HG02623 (cell line): ENCODE measurements at regions not wholly inside any gene's neighbourhood (a gene's known extent, or its start where the extent isn't known, plus 50 kb on each side); places are given as distances from the start of the nearest gene placed in this dataset.

Experiments used
- ATAC-seq: cut with Tn5 transposase; IDR thresholded peaks from one replicate; pipeline ENCODE4 v1.9.1; 2021; ENCODE audit warnings: moderate library complexity; ENCODE audit not compliant: unreplicated experiment

DNA sequence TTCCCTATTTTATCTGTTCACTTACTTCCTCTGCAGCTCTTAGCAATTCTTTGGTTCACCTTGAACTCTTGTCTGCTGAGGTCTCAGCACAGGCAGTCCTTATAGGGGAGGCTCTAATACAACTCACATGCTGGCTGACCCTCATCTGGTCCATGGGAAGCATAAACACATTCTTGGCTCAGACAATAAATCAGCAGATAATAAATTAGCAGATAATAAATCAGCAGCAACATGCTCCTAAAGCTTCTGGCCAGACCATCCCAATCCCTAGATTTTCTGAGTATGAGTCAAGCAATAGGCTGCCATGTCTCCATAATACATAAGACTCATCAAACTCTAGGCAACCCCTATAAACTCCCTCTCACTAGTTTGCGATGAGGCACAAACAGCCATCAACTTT, 208.6 kb upstream of the STEAP4 start:
- no peak for ATAC-seq

DNA sequence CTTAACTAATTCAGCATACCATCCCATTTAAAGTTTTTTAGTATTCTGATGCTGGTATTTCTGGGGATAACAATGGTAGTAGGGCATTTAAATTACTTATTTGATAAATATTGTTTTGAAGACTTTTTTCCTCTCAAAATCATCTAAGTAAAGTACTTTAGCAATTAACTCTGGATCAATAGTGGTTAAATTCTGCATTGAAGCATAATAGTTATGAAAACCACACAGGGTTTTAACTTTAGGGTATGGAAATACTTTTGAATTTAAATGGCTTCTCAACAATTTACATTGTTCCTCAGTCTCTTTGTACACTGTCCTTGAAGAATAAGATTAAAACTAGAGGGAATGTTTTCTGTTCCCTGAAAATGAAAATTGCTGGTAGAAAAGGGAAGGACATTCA, 202.6 kb upstream of the STEAP4 start:
- no peak for ATAC-seq

DNA sequence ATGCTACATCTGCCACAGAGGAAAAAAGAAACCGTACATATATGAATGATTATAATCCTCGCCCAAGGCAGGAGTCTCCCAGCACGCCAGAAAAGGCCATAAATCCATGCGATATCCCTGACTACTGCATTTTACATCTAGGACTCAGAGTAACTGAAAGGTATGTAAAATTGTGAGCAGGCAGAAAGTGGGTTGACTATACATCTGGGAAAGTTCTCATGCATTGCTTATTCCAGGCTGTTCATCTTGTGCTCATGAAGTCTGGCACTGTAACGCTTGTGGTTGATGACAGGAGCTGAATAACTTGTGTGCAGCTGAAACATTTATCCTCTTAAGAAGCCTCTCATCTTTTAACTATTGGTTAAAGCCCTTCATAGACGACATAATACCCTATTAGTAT, 193.4 kb upstream of the STEAP4 start:
- ATAC-seq: no peak

DNA sequence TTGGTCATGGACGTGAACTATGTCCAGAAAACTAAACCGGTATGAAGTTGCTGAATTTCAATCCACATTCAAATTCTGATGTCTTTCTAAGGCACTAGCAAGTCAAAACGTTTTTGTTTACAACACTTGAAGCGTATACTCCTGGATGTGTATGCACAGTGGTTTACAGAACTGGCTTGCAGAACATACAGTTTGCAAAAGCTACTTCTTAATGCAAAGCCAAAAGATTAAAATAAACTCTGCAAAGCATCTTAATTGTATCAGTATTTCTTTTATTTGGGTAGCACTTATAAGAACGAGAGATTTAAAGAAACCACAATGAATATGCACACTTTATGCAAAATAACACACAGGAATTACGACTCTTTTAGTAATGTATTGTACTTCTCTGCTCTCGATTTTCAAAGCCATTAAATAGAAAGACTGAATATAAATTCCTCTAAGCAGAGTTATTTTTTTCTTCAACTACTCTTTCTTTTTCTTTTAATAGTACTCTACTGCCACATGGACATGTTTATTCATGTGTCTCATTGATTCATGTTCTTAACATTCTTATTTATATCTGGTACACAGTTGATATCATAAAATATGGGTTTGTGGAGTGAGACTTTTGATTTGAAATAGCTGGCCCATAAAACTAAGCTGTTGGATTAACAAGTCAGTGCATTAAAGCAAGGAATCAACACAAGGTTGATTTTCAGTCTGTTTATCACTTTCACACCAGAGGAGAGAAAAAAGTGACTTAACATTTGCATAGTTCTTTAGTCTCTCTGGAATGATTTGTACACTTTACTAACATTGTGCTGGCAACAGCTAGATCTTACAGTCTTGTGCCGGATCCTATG, 189.4 kb upstream of the STEAP4 start:
- no peak for ATAC-seq

DNA sequence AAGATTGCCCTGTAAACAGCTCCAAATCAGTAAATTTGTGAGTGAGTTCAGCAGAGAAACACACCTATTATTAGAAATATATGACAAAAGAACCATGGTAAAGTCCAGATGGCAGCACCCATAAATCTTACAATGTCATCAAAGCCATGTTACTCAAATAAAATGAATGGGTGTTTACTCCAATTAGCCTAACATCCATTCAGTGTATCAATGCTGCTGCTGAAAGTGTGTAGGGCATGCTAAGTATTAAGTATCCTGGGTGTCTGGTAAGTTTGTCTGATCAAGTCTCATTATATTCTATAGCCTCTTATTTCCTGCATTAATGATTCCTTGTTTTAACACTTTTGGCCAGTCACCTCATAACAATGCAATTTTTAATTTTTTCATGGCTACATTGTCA, 185.5 kb upstream of the STEAP4 start:
- no peak for ATAC-seq

DNA sequence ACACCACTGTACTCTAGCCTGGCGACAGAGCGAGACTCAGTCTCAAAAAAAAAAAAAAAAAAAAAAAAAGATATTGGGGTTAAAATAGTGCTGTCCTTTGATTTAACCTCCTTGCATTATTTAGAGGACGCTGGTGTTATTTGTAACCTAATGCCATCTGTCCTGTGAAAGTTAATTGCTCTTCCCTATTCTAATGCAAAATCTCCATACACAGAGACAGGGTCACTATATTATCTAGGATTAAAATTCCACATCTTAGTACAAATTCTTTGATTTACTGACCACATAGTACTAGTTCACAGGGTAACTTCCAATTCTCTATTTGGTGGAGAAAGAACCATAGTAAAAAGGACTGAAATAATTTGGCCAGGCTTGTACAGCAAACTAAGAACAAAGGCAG, 184.2 kb upstream of the STEAP4 start:
- no peak for ATAC-seq

DNA sequence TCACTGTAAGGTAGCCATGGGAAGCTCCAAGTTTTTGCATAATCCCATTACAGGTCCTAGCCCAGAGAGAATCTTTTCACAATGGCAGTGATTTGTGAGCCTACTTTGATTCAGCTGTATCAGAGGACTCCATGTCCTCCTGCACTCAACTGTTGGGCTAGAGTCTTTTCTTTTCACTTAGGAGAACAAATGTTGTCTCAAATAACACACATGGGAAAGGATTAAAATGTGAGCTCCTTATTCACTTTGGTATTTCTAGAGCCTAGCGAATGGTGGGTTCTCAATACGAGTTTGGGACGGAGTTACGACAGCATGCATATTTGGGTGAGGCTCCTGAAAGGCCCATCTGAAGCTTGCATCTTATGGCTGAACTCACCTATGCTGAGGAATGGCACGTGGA, 183.5 kb upstream of the STEAP4 start:
- no peak for ATAC-seq

DNA sequence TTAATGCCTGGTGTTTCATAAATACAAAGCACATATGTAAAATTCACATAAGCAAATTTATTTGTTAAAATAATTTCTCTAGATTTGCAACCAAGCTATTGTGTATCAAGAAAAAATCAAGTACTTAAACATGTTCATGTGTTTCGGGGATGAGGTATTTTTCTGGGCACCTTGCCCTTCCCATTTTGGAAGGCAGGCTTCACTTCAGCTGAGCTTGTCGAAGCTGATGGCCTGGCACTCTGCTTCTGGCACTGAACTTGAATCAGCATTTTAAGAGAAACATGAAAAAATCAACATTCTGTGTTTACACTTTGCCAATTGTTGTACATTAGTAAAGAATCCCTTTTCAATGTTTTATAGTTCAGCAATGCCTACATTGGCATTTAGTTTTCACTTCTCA, 179.1 kb upstream of the STEAP4 start:
- ATAC-seq: no peak

DNA sequence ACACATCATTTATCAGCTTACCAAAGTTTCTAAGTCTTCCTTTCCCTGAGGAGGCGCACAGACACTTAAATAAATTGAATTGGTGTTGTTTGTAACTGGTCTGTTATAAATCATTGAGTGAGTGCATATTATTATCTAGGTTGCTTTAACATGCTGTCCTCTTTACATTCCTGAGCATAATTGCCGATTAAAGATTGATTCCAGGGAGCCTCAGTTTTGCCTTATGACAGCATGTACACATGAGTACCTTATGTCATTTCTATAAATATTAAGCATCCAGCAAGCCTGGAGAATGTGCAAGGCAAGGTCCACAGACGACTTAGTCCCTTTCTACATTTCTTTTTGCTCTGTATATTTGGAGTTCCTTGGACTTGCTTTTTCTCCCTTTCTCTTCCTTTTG, 177.9 kb upstream of the STEAP4 start:
- no peak for ATAC-seq

DNA sequence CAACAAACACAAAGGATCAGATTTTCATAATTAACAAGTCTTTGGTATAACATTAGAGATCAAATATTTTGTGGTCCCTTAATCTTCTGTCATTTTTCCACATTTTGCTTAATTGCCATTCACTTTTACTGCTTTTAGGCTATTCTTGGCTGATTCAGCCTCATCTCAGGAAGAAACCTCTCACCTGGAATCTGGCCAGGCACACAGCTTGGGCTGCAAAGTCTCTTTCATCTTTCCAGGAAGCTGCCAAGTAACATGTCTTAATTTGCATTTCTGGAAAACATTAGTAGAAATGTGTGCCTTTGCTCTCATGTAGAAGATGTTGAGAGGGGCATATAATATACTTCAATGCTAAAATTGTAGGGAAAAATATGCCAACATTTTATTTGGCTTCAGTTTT, 174.2 kb upstream of the STEAP4 start:
- no peak for ATAC-seq

DNA sequence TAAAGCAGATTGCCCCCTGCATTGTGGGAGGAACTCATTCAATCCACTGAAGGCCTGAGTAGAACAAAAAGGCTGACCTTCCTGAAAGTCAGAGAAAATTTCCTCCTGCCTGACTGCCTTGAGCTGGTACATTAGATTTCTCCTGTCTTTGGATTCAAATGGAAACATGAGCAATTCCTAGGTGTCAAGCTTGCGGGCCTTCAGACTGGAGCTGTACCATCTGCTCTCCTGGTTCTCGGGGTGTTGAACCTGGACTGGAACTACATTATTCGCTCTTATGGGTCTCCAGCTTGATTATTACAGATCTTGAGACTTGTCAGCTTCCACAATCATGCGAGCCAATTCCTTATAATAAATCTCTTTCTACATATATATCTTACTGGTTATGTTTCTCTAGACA, 173.6 kb upstream of the STEAP4 start:
- no peak for ATAC-seq

DNA sequence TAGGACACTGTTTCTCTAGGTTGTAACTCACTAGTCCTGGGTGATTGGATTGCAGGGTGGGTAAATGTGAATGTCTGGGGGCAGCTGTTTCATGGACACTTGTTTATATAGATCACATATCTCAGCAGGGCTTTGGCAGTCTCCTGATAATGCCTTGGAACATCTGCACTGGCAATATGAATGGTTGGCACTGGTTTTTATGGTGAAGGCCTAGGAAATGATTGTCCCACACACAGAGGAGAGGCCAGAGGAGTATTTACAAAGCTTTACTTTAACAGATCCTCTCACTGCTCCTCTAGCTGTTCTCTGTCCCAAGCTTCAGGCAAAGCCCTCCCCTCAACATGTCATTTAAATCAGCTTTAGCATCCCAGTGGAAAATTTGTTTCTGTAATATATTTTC, 171.3 kb upstream of the STEAP4 start:
- ATAC-seq: no peak

DNA sequence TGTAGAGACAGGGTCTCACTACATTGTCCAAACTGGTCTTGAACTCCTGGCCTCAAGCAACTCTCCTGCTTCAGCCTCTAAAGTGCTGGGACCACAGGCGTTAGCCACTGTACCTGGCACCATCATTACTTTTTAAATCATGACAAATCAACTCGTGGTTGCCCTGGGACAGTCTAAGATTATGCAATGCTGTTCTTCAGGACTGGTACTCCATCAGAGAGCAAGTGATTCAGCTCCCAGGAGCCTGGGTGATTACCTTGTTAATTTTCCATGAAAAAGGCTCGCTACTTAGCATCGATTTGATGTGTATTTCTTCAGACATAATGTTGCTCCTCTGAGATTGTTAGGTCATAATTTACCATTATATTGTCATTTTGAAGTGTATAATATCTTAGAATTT, 158.9 kb upstream of the STEAP4 start:
- no peak for ATAC-seq

DNA sequence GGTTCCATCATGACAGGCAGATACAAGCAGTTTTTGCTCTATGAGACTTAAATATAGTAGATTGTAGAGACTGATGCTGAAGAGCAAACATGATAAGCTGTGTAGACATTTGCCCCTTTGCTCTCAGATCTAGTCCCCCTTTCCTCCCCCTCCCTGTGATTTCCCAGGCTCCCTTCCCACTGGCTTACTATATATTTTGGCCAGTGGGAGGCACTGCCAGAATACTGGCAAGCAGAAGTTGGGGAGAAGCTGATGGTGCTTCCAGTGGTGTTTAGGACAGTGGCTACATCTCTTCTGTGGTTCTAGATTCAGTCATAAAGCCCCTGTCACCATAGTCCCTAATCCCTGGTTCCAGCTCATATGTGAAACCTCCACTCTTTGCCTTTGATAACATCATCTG, 156.1 kb upstream of the STEAP4 start:
- ATAC-seq: no peak

DNA sequence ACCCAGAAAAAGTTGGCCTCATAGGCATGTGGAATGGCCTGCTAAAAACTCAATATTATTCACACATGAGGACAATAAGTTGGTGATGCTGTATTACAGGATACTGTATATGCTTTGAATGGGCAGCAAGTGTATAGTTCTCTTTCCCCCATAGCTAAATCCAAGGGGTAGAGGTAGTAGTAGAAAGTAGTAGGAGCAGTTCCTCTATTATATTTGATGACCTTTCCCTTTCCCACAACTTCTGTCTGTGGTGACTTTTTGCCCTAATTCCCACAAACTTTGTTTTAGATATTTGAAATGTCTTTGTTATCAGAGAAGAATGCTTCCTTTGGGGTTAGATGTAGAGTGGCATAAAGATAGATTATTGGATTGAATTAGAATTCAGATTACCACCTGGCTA, 154.0 kb upstream of the STEAP4 start:
- ATAC-seq: no peak

DNA sequence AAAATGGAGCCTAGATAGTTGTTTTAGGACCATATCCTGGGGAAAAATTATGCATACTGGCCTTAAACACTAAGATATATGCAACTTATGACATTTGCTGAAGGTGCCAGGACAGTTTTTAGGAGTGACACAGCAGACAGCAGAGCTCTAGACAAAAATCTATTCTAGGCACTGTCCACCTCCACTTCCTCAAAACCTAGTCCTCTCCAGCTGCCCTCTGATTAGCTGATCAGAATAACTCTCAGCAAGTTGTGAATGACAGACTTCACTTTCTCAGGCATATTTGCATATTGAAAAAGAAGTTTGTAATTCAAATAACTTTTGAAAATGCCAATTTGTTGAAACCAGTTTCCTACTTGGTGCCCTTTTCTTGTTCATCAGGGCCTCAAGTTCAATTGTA, 152.3 kb upstream of the STEAP4 start:
- no peak for ATAC-seq

DNA sequence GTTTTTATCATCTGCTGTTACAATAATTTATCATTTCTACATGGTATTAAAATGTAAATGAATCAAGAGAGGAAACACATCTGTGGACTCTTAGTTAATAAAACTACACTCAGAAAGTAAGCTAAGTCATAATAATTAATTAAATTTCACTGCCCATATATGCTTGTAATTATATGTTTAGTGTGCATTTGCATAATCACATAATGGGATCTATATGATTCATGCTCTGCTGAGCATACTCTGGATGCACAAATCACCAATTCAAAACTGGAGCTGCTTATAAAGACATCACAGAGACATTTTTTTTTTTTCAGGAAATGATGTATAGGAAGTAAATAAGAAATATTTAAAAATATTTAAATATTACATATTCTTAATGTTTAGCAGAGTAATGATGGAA, 151.6 kb upstream of the STEAP4 start:
- ATAC-seq: no peak

DNA sequence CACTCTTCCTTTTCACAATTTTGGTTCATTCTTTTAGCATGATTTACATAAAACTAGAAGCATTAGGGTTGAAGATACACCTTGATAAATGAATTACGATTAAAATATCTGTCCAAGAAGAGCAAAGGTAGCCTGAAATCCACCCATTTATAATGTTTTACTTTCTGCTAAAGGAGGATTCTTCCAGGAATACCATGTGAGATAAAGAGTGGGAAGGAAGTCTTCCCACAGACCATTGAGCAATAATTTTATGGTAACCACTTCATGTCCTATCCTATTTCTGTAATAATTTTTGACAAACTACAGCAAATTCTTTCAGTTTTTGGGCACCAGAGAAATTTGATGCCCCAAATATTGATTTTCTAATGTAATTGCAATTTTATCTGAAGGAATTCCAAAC, 150.6 kb upstream of the STEAP4 start:
- no peak for ATAC-seq

DNA sequence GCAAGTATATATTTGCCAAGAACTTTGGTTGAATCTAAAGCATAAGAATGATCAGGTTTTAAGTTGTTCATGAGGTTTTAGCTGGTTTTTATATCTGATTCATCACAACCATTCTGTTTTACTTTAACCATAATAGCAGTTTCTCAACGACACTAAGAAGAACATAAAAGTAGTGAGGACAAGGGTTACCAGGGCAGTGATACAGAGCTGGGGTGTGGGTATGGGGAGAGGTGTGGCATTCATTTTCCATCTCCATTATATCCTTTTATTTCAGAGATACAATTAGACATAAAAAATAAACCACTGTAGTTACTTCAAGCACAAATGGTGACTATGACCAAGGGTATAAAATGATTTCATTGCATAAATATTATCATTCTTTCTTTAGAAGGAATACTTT, 149.8 kb upstream of the STEAP4 start:
- ATAC-seq: no peak

DNA sequence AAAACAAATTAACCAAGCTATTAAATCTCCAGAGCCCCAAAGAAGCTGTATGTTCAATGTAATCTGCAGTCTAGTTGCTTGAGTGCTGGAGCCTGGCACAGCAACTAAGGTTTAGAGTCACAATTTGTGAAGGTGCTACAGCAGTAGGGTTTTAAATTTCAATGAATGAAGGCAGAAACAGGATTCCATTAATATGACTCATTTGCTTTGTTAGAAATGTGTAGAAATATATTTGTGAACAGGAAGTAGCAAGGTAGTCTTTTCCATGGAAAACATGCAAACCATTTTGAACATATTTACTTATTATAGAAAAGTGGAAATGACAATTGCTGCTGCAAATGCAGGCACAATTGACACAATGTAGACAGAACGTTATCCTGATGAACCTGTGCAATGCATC, 149.0 kb upstream of the STEAP4 start:
- no peak for ATAC-seq

DNA sequence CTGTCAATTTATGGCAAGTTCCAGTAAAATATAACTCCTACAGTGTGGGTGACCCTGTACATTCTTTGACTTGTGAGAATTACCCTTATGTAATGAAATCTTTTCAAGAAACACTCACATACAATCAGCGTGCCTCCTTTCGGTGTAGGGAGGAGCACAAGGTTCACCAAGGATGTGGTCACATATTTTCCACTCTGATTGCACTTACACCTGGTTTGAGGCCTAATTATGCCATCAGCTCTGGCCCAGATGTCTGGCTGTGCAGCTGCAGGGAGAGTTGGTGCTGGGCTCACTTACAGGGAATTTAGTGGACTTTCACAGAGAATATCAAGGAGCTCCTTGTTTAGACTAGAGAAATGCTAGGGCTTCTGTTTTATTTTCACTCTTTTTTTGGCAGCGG, 146.0 kb upstream of the STEAP4 start:
- no peak for ATAC-seq

DNA sequence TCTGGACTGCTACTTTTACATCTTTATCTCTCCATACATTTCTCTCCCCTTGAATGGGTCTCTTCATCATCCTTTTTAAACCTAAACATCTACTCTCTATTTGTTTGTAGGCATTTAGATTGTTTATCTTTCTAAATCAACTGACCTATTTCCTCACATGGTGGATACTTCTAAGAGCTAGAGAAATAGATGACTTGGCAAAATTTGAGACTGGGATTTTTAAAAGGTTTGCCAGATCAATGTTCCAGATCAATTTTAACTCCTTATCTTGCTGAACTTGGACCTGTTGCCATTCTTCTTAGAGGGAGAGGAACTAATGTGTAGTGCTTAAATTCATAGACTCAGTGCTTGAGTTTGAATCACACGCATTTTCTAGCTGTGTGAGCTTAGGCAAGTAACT, 144.2 kb upstream of the STEAP4 start:
- no peak for ATAC-seq

DNA sequence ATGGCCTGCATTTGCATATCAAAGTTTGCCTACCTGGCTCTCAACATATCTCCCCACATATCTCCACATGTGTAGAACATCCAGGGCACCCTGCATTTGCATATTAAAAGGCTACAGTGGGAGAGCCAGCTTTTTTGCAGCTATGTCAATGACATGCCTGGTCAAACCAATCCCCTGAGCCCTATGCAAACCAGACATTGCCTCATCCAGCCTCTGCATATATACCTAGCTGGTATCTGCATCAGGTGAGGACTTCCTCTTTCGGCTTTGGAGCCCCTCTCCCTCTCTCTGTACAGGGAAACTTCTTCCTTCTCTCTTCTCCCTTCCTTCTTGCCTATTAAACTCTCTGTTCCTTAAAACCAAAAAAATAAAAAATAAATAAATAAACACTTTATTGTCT, 142.7 kb upstream of the STEAP4 start:
- ATAC-seq: no peak
